ENCODE measurements at regions not wholly inside any gene's neighbourhood (a gene's known extent, or its start where the extent isn't known, plus 50 kb on each side); places are given as distances from the start of the nearest gene placed in this dataset.

DNA sequence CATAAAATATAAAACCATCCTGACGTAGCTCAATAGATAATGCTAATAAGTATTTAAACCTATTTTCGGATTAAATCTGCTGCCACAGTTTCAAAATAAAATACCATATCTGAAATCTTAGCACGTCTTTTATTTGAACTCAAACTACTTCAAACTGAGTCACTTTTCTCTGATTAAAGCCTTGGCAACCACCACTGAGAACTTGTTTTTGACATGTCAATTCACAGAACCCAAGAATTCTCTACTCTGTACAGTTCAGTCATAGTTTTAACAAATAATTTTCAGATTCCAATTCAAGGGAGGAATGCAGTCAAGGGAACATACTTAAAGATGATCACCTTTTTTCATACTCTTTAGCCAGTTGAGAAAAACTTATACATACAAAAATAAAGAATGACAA lies 643.2 kb downstream of the KCNT2 start:
- TF ChIP-seq PAX5 (IDR thresholded peaks at IDR 0.05; ENCODE audit: insufficient read depth, low read length, severe bottlenecking) (no peak), POLR2A (IDR thresholded peaks at IDR 0.05; ENCODE audit: low read depth, low read length) (no peak), TAF1 (IDR thresholded peaks at IDR 0.05; ENCODE audit: low read depth, low read length) (no peak)
